ENCODE measurements at regions not wholly inside any gene's neighbourhood (a gene's known extent, or its start where the extent isn't known, plus 50 kb on each side); places are given as distances from the start of the nearest gene placed in this dataset.
"Not testable (repeated sequence)": the region's sequence is repeated elsewhere in the genome, so short reads cannot be mapped to it uniquely, and the experiment has no call there.

- DNase-seq (ENCODE audit: low read depth) = no peak
Measured at GRCh38 chr3:115385774-115386730, 237.3 kb upstream of the GAP43 start.

GRCh38 chr3:115388166-115388565, 235.1 kb upstream of the GAP43 start:
- no peak for DNase-seq (ENCODE audit: low read depth)

GRCh38 chr3:115388811-115389210, 234.5 kb upstream of the GAP43 start:
- no peak for DNase-seq (ENCODE audit: low read depth)

- no peak for DNase-seq (ENCODE audit: low read depth)
Measured at GRCh38 chr3:115396801-115397200, 226.5 kb upstream of the GAP43 start.

GRCh38 chr3:115397433-115397832, 225.9 kb upstream of the GAP43 start:
- DNase-seq (ENCODE audit: low read depth) = no peak

- no peak for DNase-seq (ENCODE audit: low read depth)
Measured at GRCh38 chr3:115398506-115398905, 224.8 kb upstream of the GAP43 start.

GRCh38 chr3:115399750-115400149, 223.6 kb upstream of the GAP43 start:
- DNase-seq (ENCODE audit: low read depth) = no peak

GRCh38 chr3:115401298-115401697, 222.0 kb upstream of the GAP43 start:
- DNase-seq (ENCODE audit: low read depth) = peak; percentile 81

- DNase-seq (ENCODE audit: low read depth) = peak; percentile 77
Measured at GRCh38 chr3:115401851-115402501, 221.3 kb upstream of the GAP43 start.

GRCh38 chr3:115402651-115403050, 220.7 kb upstream of the GAP43 start:
- DNase-seq (ENCODE audit: low read depth) = no peak

- no peak for DNase-seq (ENCODE audit: low read depth)
Measured at GRCh38 chr3:115403786-115404185, 219.5 kb upstream of the GAP43 start.

GRCh38 chr3:115409596-115409995, 213.7 kb upstream of the GAP43 start:
- no peak for DNase-seq (ENCODE audit: low read depth)

- DNase-seq (ENCODE audit: low read depth) = not testable (repeated sequence)
Measured at GRCh38 chr3:115414610-115415009, 208.7 kb upstream of the GAP43 start.

GRCh38 chr3:115415246-115415996, 207.9 kb upstream of the GAP43 start:
- DNase-seq (ENCODE audit: low read depth) = no peak

- no peak for DNase-seq (ENCODE audit: low read depth)
Measured at GRCh38 chr3:115418583-115418982, 204.7 kb upstream of the GAP43 start.

- no peak for DNase-seq (ENCODE audit: low read depth)
Measured at GRCh38 chr3:115420086-115420485, 203.2 kb upstream of the GAP43 start.

- no peak for DNase-seq (ENCODE audit: low read depth)
Measured at GRCh38 chr3:115423170-115423569, 200.1 kb upstream of the GAP43 start.

- DNase-seq (ENCODE audit: low read depth) = peak; percentile 15
Measured at GRCh38 chr3:115428841-115429240, 194.5 kb upstream of the GAP43 start.

- DNase-seq (ENCODE audit: low read depth) = peak; percentile 94
Measured at GRCh38 chr3:115436767-115437301, 186.5 kb upstream of the GAP43 start.

- DNase-seq (ENCODE audit: low read depth) = no peak
Measured at GRCh38 chr3:115438799-115439198, 184.5 kb upstream of the GAP43 start.

- DNase-seq (ENCODE audit: low read depth) = no peak
Measured at GRCh38 chr3:115445559-115445958, 177.8 kb upstream of the GAP43 start.

GRCh38 chr3:115448851-115449250, 174.5 kb upstream of the GAP43 start:
- DNase-seq (ENCODE audit: low read depth) = no peak

Measured in Daoy (cell line).